ENCODE measurements at regions not wholly inside any gene's neighbourhood (a gene's known extent, or its start where the extent isn't known, plus 50 kb on each side); places are given as distances from the start of the nearest gene placed in this dataset.

- DNase-seq (ENCODE audit: low read depth, low spot score): no peak
These were observed 780.0 kb downstream of the DACH1 start for GRCh38 chr13:71087006-71087405.

- no peak for DNase-seq (ENCODE audit: low read depth, low spot score)
These were observed 784.4 kb downstream of the DACH1 start for GRCh38 chr13:71082631-71083030.

GRCh38 chr13:71079638-71080037 lies 787.4 kb downstream of the DACH1 start:
- DNase-seq (ENCODE audit: low read depth, low spot score): peak; percentile 54

GRCh38 chr13:71068041-71068440 lies 799.0 kb downstream of the DACH1 start:
- DNase-seq (ENCODE audit: low read depth, low spot score): no peak

GRCh38 chr13:71067165-71067815 lies 799.7 kb downstream of the DACH1 start:
- DNase-seq (ENCODE audit: low read depth, low spot score): peak; percentile 11

- DNase-seq (ENCODE audit: low read depth, low spot score): no peak
These were observed 810.4 kb downstream of the DACH1 start for GRCh38 chr13:71056581-71056980.

GRCh38 chr13:71055644-71056043 lies 811.4 kb downstream of the DACH1 start:
- DNase-seq (ENCODE audit: low read depth, low spot score): no peak

- DNase-seq (ENCODE audit: low read depth, low spot score): no peak
These were observed 812.0 kb downstream of the DACH1 start for GRCh38 chr13:71055047-71055446.

GRCh38 chr13:71054358-71054757 lies 812.6 kb downstream of the DACH1 start:
- DNase-seq (ENCODE audit: low read depth, low spot score): no peak

GRCh38 chr13:71051573-71051972 lies 815.4 kb downstream of the DACH1 start:
- DNase-seq (ENCODE audit: low read depth, low spot score): no peak

- DNase-seq (ENCODE audit: low read depth, low spot score): no peak
These were observed 820.5 kb downstream of the DACH1 start for GRCh38 chr13:71046360-71047079.

GRCh38 chr13:71045101-71045500 lies 821.9 kb downstream of the DACH1 start:
- no peak for DNase-seq (ENCODE audit: low read depth, low spot score)

GRCh38 chr13:71039440-71039839 lies 827.6 kb downstream of the DACH1 start:
- no peak for DNase-seq (ENCODE audit: low read depth, low spot score)

GRCh38 chr13:71034018-71034417 lies 833.0 kb downstream of the DACH1 start:
- DNase-seq (ENCODE audit: low read depth, low spot score): no peak

GRCh38 chr13:71033026-71033425 lies 834.0 kb downstream of the DACH1 start:
- DNase-seq (ENCODE audit: low read depth, low spot score): no peak

GRCh38 chr13:71030784-71031183 lies 836.2 kb downstream of the DACH1 start:
- no peak for DNase-seq (ENCODE audit: low read depth, low spot score)

- no peak for DNase-seq (ENCODE audit: low read depth, low spot score)
These were observed 838.1 kb downstream of the DACH1 start for GRCh38 chr13:71028884-71029283.

GRCh38 chr13:71021825-71022422 lies 845.1 kb downstream of the DACH1 start:
- no peak for DNase-seq (ENCODE audit: low read depth, low spot score)

GRCh38 chr13:71018995-71019394 lies 848.0 kb downstream of the DACH1 start:
- no peak for DNase-seq (ENCODE audit: low read depth, low spot score)

- no peak for DNase-seq (ENCODE audit: low read depth, low spot score)
These were observed 848.5 kb downstream of the DACH1 start for GRCh38 chr13:71018544-71018943.

GRCh38 chr13:71017607-71018006 lies 849.4 kb downstream of the DACH1 start:
- no peak for DNase-seq (ENCODE audit: low read depth, low spot score)

GRCh38 chr13:71015516-71015915 lies 851.5 kb downstream of the DACH1 start:
- no peak for DNase-seq (ENCODE audit: low read depth, low spot score)

- no peak for DNase-seq (ENCODE audit: low read depth, low spot score)
These were observed 852.0 kb downstream of the DACH1 start for GRCh38 chr13:71015021-71015420.
